Activated CD4-positive, alpha-beta T cell treated with anti-CD3 and anti-CD28 coated beads, Interleukin-2, amount 50 U/mL, for 48 hours (primary cell): ENCODE measurements at regions not wholly inside any gene's neighbourhood (a gene's known extent, or its start where the extent isn't known, plus 50 kb on each side); places are given as distances from the start of the nearest gene placed in this dataset.

Experiments
- DNase-seq, 2 experiments: peaks; one replicate each; pipeline ENCODE4 v3.0.0-alpha.2; 2020

- DNase-seq: no peak
Measured at GRCh38 chr5:173720953-173721600, 104.6 kb upstream of the BOD1 start.

DNA sequence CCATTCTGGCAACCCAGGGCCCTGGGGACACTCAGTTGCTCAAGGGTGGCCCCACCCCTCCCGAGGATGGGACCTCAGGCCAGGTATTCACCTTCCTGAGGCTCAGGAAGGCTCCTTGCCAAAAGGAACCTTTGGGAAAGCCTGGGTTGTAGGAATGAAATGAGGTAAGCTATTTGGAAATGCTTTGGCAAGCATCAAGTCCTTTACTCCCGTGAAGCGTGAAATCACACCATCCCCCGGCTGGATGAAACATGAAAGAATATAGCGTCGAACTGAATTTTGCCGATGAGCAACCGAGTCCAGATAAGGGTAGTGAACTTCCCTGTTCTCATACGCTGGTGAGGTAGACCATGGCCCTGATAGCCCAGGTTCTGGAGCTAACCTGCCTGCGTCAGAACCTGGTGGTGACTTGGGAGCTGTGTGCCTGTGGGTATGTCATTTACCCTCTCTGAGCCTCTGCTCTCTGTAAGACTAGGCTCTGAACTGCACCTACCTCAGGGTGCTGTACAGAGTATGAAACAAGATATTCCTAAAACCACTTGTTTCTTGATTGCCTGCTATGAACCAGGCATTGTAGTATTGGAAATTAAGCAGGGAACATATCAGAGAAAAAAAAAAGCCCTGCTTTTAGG, 105.3 kb upstream of the BOD1 start:
- DNase-seq: no peak

DNA sequence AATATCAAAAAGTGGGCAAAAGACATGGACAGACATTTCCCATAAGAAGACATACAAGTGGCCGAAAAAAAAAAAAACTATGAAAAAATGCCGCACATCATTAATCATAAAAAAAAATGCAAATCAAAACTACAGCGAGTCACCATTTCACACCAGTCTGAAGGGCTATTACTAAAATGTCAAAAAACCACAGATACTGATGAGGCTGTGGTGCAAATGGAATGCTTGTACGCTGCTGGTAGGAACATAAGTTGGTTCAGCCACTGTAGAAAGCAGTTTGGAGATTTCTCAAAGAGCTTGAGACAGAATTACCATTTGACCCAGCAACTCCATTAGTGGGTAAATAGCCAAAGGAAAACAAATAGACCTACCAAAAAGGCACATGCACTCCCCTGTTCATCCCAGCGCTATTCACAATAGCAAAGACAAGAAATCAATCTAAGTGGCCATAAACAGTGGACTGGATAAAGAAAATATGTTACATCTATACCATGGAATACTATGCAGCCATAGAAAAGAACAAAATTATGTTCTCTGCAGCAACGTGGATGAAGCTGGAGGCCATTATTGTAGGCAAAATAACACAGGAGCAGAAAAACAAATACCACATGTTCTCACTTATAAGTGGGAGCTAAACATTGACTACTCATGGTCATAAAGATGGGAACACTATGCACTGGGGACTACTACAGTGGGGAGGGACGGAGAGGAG, 110.6 kb upstream of the BOD1 start:
- DNase-seq: no peak

DNA sequence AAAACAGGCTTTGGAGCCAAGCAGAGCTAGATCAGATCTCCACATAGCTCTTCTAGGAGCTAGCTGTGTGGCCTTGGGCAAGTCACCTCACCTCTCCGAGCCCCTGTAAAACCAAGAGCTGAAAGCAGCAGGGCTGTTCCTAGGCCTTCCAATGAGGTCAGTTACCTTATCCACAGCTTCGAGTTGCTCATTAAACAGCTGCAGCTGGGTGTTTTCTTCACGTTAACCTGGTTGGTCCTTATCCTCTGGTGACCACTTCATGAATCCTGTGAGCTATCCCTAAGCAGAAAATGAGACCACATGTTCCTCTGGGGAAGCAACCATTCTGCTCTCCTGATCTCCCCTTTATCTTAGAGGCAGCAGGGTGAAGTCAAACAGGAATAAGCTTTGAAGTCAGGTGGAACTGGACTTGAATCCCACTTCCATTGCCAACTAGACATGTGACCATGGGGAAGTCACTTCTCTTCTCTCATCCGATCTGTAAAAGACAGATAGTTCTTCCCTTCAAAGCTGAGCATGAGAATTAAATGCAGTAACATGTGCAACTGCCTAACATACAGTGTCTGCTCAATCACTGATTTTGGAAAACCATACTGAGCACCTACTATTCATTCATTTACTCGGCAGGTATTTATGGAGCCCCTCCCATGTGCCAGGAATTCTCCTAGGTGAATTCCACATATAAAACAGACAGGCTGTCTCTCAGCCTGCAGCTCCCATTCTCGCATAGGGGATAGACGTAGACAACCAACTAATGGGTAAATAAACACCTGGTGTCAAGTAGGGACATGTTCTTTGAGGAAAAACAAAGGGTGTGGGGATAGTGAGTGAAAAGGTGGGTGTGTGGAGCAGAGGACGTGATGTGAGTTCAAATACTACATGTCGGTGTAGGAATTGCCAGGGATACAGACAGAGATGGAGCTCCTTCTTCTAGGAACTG, 111.7 kb upstream of the BOD1 start:
- DNase-seq: no peak

GRCh38 chr5:173729079-173729765, 112.8 kb upstream of the BOD1 start:
- no peak for DNase-seq

GRCh38 chr5:173730632-173731298, 114.3 kb upstream of the BOD1 start:
- no peak for DNase-seq

GRCh38 chr5:173733021-173733420, 116.6 kb upstream of the BOD1 start:
- DNase-seq: no peak

GRCh38 chr5:173733425-173733824, 117.0 kb upstream of the BOD1 start:
- DNase-seq: no peak

DNA sequence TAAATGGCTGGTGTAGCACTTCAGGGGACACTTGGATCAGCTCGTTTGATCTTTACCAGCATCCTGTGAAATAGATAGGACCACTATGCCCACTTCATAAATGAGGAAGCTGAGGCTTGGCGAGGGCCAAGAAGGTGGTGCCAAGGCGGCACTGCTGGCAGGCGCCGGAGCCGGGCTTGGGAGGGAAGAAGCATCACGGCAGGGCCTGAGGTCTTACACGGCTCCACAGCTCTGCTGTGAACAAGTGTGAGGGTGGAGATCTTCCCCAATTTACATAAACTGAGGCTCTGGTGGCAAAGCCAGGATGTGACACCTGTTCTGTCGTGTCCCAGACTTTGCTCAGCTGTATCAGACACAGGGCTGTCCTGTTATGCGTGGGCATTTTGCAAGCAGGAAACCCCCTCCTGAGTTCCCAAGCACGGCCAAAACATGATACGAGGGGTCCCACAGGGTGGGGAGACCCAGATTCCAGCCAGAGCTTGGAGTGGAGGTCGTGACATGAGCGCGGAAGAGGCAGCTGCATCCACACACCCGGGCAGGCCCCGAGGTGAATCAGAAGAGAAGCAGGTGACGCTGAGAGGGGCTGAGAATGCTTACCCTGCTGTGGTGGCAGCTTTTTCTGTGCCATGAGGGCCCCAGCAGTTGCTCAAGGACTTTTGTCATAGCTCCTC, 117.5 kb upstream of the BOD1 start:
- DNase-seq: no peak

DNA sequence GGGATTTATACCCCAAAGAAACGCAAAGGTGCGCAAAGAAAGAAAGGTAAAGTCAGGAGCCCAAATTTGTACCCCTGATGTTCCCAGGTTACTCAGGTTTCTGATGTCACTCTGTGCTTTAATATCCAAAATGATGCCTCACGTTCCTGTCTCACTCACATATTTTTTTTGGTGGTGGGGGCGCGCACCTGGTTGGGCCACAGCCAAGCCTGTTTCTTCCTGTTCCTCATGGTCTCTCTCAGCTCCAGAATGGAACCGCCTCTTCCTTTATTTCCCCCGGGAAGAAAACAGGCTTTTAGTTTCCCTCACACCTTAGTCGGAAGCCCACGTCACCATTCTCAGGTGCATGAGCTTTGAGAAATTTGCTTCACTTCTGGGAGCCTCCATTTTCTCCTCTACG, 118.3 kb upstream of the BOD1 start:
- no peak for DNase-seq

DNA sequence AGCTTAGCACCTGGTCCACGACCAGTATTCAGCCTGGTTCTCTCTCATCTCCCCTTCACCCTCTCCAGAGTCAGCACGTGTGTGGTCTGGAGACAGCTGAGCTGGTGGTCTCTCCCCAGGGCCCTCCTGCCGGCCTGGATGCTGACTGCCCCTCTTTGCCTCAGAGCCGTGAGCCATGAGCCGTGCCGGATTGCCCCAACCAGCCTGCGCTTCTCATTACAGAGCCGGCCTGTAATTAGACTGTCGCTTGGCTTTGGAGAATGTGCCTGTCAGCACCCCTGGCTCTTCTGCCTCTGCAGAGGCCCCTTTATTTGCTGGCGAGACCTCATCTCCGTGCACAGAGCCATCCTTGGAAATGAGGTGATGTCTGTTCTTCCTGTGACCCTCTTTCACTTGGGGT, 118.7 kb upstream of the BOD1 start:
- DNase-seq: no peak

DNA sequence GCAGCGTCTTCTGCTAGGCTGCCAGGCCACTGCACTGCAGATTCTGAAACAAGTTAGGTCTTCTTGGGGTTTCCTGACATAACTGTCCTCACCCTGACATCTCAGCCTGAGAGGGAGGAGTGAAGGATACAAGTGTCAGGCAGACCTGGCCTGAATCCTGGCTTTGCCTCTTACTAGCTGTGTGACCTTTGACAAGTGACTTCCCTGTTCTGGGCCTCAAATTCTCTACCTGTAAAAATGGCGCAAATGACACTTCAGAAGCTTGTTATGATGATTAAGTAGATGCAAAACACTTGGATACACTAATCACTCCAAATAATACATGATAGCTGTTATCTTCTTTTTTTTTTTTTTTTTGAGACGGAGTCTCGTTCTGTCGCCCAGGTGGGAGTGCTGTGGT, 119.2 kb upstream of the BOD1 start:
- DNase-seq: no peak

- DNase-seq: no peak
Measured at GRCh38 chr5:173736374-173736773, 119.9 kb upstream of the BOD1 start.

- no peak for DNase-seq
Measured at GRCh38 chr5:173736923-173737412, 120.5 kb upstream of the BOD1 start.

DNA sequence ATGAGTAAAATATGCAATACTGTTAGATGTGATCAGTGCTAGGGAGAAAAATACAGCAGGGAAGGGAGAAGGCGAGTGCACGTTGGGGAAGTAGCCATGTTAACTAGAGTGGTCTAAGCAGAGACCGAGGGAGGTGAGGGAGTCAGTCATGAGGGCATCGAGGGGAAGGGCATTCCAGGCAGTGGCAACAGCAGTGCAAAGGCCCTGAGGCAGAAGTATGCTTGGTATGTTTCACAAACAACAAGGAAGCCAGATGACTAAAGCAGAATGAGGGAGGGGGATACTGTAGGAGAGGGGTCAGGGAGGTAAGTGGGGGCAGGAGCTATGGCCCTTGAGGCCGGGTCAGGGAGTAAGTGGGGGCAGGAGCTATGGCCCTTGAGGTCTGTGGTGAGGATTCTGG, 123.3 kb upstream of the BOD1 start:
- no peak for DNase-seq

- no peak for DNase-seq
Measured at GRCh38 chr5:173740400-173740799, 124.0 kb upstream of the BOD1 start.

- no peak for DNase-seq
Measured at GRCh38 chr5:173741087-173741486, 124.6 kb upstream of the BOD1 start.

DNA sequence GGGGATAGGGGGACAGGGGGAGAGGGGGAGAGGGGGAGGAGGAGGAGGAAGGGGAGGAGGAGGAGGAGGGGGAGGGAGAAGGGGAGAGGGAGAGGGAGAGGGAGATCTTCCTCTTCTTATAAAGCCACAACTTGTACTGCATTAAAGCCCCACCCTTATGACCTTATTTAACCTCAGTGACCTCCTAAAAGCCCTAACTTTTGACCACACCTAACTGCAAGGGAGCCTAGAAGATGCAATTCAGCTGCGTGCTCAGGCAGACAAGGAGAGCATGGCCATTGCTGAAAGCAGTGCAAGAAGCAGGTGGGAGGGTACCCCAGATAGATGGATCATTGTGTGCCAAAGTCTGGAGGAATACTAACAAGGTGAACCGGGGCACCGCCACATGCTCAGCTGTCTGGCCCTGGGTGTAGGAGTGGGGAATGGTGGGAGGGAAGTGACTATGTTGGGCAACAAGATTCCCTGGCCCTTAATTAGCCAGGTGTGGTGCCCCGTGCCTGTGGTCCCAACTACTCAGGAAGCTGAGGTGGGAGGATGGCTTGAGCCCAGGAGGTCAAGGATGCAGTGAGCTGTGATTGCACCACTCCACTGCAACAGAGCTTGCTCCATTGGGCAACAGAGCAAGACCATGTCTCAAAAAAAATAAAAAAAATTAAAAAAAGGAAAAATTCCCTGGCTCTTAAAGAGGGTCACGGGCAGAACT, 125.4 kb upstream of the BOD1 start:
- no peak for DNase-seq

- no peak for DNase-seq
Measured at GRCh38 chr5:173742432-173742816, 126.0 kb upstream of the BOD1 start.

- DNase-seq: no peak
Measured at GRCh38 chr5:173743641-173744343, 127.3 kb upstream of the BOD1 start.
